CD4-positive, alpha-beta T cell treated with Interleukin-1 beta for 1 hour (primary cell): ENCODE measurements at regions not wholly inside any gene's neighbourhood (a gene's known extent, or its start where the extent isn't known, plus 50 kb on each side); places are given as distances from the start of the nearest gene placed in this dataset.
"Not testable (repeated sequence)": the region's sequence is repeated elsewhere in the genome, so short reads cannot be mapped to it uniquely, and the experiment has no call there.

Experiments
- DNase-seq, 2 donors: peaks; one replicate each; pipeline ENCODE4 v3.0.0-alpha.2; 2020 to 2022

GRCh38 chr13:97520061-97520460, 86.1 kb downstream of the RAP2A start:
- DNase-seq = no peak

- DNase-seq = no peak
These were observed 86.9 kb downstream of the RAP2A start for GRCh38 chr13:97520866-97521265.

GRCh38 chr13:97521726-97522125, 87.8 kb downstream of the RAP2A start:
- no peak for DNase-seq

GRCh38 chr13:97522243-97522642, 88.3 kb downstream of the RAP2A start:
- no peak for DNase-seq

- DNase-seq = no peak
These were observed 92.6 kb downstream of the RAP2A start for GRCh38 chr13:97526556-97526955.

- DNase-seq = no peak
These were observed 94.5 kb downstream of the RAP2A start for GRCh38 chr13:97528518-97528917.

- no peak for DNase-seq
These were observed 100.6 kb downstream of the RAP2A start for GRCh38 chr13:97534540-97534939.

- DNase-seq = no peak
These were observed 101.6 kb downstream of the RAP2A start for GRCh38 chr13:97535614-97536013.

GRCh38 chr13:97537110-97537509, 103.1 kb downstream of the RAP2A start:
- DNase-seq = no peak

- DNase-seq = no peak
These were observed 104.2 kb downstream of the RAP2A start for GRCh38 chr13:97538203-97538602.

- no peak for DNase-seq
These were observed 106.0 kb downstream of the RAP2A start for GRCh38 chr13:97539651-97540610.

GRCh38 chr13:97540696-97541095, 106.7 kb downstream of the RAP2A start:
- no peak for DNase-seq

GRCh38 chr13:97542102-97542685, 108.2 kb downstream of the RAP2A start:
- DNase-seq = no peak

GRCh38 chr13:97544031-97544765, 110.2 kb downstream of the RAP2A start:
- DNase-seq = no peak

- not testable (repeated sequence) for DNase-seq
These were observed 111.1 kb downstream of the RAP2A start for GRCh38 chr13:97544971-97545499.

- DNase-seq = no peak
These were observed 114.2 kb downstream of the RAP2A start for GRCh38 chr13:97548138-97548537.

GRCh38 chr13:97548711-97549110, 114.7 kb downstream of the RAP2A start:
- DNase-seq = no peak

- no peak for DNase-seq
These were observed 115.2 kb downstream of the RAP2A start for GRCh38 chr13:97549201-97549600.

GRCh38 chr13:97554496-97554895, 120.5 kb downstream of the RAP2A start:
- DNase-seq = no peak

- DNase-seq = no peak
These were observed 121.1 kb downstream of the RAP2A start for GRCh38 chr13:97555034-97555433.

- DNase-seq = no peak
These were observed 125.1 kb downstream of the RAP2A start for GRCh38 chr13:97559030-97559429.

- no peak for DNase-seq
These were observed 126.0 kb downstream of the RAP2A start for GRCh38 chr13:97559981-97560380.

GRCh38 chr13:97561182-97561581, 127.2 kb downstream of the RAP2A start:
- DNase-seq = no peak
